C4-2B (cell line): ENCODE measurements at regions not wholly inside any gene's neighbourhood (a gene's known extent, or its start where the extent isn't known, plus 50 kb on each side); places are given as distances from the start of the nearest gene placed in this dataset.

Source experiments
- CTCF ChIP-seq: fragments of 450-650 bp; conservative IDR thresholded peaks from 2 replicates; pipeline ENCODE4 v1.5.1; 2017; ENCODE audit warnings: mild to moderate bottlenecking
- ZFX ChIP-seq: fragments of 450-650 bp; IDR thresholded peaks from 2 replicates; pipeline ENCODE4 v1.6.1; 2017

- TF ChIP-seq CTCF = no peak
- no peak for TF ChIP-seq ZFX
Observed at GRCh38 chr5:84478603-84479002, 93.9 kb upstream of the EDIL3 start.
